Kidney (tissue), 13 donors: ENCODE measurements at regions not wholly inside any gene's neighbourhood (a gene's known extent, or its start where the extent isn't known, plus 50 kb on each side); places are given as distances from the start of the nearest gene placed in this dataset.
A peak's percentile ranks its signal among the peaks of the same experiment; 100 is the strongest.

Experiments
- DNase-seq, 5 donors: peaks; one replicate each; pipeline ENCODE4 v3.0.0-alpha.2; 2013 to 2020
- FAIRE-seq: peaks from 2 replicates; lab custom pipeline; 2012; peaks lifted over from hg19 to GRCh38; lab: Jason Lieb, UNC
- H3K27ac ChIP-seq, 2 donors: one replicate each; pipeline ENCODE4 v1.7.0; 2013; ENCODE audit warnings: low read depth in 2 of 2, low read length in 2 of 2, inconsistent platforms in 1 of 2
- H3K27me3 ChIP-seq: one replicate; pipeline ENCODE4 v1.7.1; 2013; ENCODE audit warnings: low read length, inconsistent platforms; ENCODE audit not compliant: control insufficient read depth, insufficient read depth
- H3K36me3 ChIP-seq, 3 donors: one replicate each; pipeline versions ENCODE4 v1.7.0 to v1.7.1; 2013; ENCODE audit warnings: low read length in 3 of 3, control low read depth in 1 of 3, inconsistent platforms in 1 of 3; ENCODE audit not compliant: insufficient read depth in 3 of 3, control insufficient read depth in 2 of 3
- H3K4me1 ChIP-seq, 3 donors: one replicate each; pipeline versions ENCODE4 v1.7.0 to v1.7.1; 2013; ENCODE audit warnings: low read length in 3 of 3, inconsistent platforms in 1 of 3, low read depth in 1 of 3; ENCODE audit not compliant: control insufficient read depth in 2 of 3, insufficient read depth in 2 of 3
- H3K4me3 ChIP-seq, 3 donors: one replicate each; pipeline versions ENCODE4 v1.7.0 to v1.8.1; 2013; ENCODE audit warnings: low read length in 3 of 3, control low read depth in 1 of 3, inconsistent platforms in 1 of 3
- H3K9ac ChIP-seq, 3 donors: one replicate each; pipeline versions ENCODE4 v1.7.0 to v1.7.1; 2013; ENCODE audit warnings: low read length in 3 of 3, control low read depth in 1 of 3, inconsistent platforms in 1 of 3
- H3K9me3 ChIP-seq, 3 donors: one replicate each; pipeline versions ENCODE4 v1.7.0 to v1.7.1; 2013; ENCODE audit warnings: low read length in 3 of 3, control low read depth in 1 of 3, inconsistent platforms in 1 of 3; ENCODE audit not compliant: control insufficient read depth in 2 of 3, insufficient read depth in 1 of 3
- intact Hi-C: fragments of 100-400 bp; cut with DNase I; formaldehyde crosslinking; loops from one replicate; pipeline ENCODE4 v1.11.1; 2022
- TF ChIP-seq, protein P1 (sequence below): IDR thresholded peaks from 3 replicates; pipeline ENCODE4 v1.5.1; 2012; ENCODE audit warnings: mild to moderate bottlenecking, moderate library complexity, borderline replicate concordance; ENCODE audit not compliant: insufficient read depth; ENCODE audit errors: extremely low read depth
- donor health status: control.
- donor health status: control.
- donor health status: control.
- donor health status: control.
- donor health status: control.
- donor health status: DM: yes; HTN: yes; CAD: no.
- donor health status: Normal renal cell carcinoma (clear cell type).

DNA sequence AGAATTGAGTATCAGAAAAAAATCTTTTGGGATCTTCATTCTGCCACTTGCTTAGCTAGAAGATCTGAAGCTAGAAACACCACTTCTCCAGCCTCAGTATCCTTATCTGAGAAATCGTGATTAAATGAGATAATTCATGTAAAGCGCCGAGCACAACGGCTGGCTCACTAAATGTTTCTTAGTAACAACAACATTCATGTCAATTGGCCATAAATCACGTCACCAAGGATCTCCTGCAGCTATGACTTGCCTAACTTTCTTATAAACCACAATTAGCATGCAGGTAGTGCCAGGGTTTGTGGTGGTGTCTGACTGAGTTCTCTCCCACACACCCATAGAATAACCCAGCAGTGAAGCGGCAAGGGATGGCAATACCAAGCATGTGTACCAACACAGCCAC, 501.3 kb downstream of the EFNB2 start:
- Histone ChIP-seq H3K9me3 (no peaks in the 10 kb centered on the region), H3K4me3 (no peak overlapping the region), H3K36me3 (no peaks in the 10 kb centered on the region), H3K9ac (no peak overlapping the region), H3K4me1 (no peaks in the 10 kb centered on the region), H3K27ac (no peak overlapping the region), H3K27me3 (no peaks in the 10 kb centered on the region)
- intact Hi-C loops: no loop called here
- TF ChIP-seq, protein P1, sequence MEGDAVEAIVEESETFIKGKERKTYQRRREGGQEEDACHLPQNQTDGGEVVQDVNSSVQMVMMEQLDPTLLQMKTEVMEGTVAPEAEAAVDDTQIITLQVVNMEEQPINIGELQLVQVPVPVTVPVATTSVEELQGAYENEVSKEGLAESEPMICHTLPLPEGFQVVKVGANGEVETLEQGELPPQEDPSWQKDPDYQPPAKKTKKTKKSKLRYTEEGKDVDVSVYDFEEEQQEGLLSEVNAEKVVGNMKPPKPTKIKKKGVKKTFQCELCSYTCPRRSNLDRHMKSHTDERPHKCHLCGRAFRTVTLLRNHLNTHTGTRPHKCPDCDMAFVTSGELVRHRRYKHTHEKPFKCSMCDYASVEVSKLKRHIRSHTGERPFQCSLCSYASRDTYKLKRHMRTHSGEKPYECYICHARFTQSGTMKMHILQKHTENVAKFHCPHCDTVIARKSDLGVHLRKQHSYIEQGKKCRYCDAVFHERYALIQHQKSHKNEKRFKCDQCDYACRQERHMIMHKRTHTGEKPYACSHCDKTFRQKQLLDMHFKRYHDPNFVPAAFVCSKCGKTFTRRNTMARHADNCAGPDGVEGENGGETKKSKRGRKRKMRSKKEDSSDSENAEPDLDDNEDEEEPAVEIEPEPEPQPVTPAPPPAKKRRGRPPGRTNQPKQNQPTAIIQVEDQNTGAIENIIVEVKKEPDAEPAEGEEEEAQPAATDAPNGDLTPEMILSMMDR: no peak
- no peak for FAIRE-seq
- no peak for DNase-seq

DNA sequence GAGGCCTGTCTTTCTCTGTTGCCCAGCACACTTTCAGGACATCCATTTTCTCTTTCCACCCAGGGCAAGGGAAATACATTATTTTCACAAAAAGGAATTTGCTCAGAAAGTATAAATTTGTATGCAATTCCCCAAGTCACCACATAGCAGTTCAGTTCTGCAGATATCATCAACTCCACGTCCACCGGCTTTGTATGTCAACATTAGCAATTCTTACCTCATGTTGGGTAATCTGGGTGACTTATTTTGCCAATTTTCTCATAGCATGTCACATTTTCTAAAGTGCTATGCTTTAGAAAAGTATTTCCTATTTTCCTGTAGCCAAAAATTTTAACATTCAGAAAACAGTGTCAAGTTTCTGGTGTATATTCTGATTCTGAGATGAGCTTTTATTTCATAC, 501.8 kb downstream of the EFNB2 start:
- FAIRE-seq: no peak
- intact Hi-C loops: no loop called here

DNA sequence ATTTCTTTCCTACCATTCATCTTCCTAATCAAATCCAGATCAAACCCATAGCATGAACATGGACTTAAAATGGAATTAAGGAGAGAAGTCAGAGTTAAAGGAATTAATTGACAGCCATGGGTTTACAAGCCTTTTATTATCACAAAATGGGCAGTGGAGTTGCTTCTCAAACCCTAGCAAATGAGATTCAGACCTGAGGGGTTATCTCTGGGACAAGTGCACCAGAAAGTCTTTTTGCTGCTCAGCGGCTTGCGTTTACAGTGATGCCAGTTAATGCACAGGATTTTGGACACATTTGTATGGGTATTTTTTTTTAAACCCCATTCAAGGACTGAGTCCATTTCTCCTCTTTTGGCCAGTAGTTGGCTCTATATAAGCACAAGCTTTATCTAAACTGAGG, 503.0 kb downstream of the EFNB2 start:
- H3K27me3 ChIP-seq: no peaks in the 10 kb centered on the region
- H3K27ac ChIP-seq: no peak overlapping the region
- TF ChIP-seq, protein P1: no peak
- intact Hi-C loops: no loop called here
- DNase-seq (no peak), FAIRE-seq (no peak)
- no peaks in the 10 kb centered on the region for H3K4me1 ChIP-seq
- H3K9me3 ChIP-seq: no peaks in the 10 kb centered on the region
- H3K9ac ChIP-seq: no peak overlapping the region
- H3K36me3 ChIP-seq: no peaks in the 10 kb centered on the region
- no peak overlapping the region for H3K4me3 ChIP-seq

More for the DNA sequence above, 501.8 kb downstream of the EFNB2 start:
- no peak overlapping the region for H3K27ac ChIP-seq
- H3K9ac ChIP-seq: no peak overlapping the region
- TF ChIP-seq, protein P1: no peak
- H3K9me3 ChIP-seq: no peaks in the 10 kb centered on the region
- no peak overlapping the region for H3K4me3 ChIP-seq
- peak in 1 of 5 donors; percentile 18 for DNase-seq
- H3K36me3 ChIP-seq: no peaks in the 10 kb centered on the region
- no peaks in the 10 kb centered on the region for H3K4me1 ChIP-seq
- no peaks in the 10 kb centered on the region for H3K27me3 ChIP-seq

DNA sequence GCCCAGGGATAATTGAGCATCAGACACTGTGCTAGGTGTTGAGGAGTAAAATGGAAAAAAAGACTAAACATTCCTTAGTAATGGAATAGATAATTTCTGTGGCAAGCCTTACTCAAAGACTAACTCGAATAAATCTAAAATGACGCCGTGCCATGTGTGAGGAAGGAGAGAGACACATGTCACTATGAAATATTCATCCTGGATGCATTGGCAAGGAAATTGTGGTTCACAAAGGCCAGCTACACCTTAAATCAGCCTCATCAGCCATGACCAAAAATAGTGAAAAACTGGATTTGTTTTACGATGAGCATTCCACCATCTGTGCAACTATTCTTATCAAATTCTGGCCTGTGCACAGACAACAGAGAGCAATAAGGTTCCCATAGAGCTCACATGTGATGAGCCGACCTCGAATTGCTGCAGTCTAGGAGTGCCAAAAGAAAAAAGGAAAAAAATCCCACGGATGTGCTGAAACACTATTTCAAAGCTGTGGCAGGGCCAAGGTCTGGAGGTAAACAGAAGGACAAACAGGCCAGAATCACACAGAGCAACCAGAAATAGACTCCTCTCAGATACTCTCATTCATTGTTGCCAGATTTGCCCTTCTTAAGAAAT, 505.7 kb downstream of the EFNB2 start:
- FAIRE-seq (no peak), DNase-seq (no peak)
- intact Hi-C loops: no loop called here
- H3K27me3 ChIP-seq: no peaks in the 10 kb centered on the region
- no peaks in the 10 kb centered on the region for H3K4me1 ChIP-seq
- TF ChIP-seq, protein P1: no peak
- no peaks in the 10 kb centered on the region for H3K36me3 ChIP-seq
- no peak overlapping the region for H3K9ac ChIP-seq
- H3K4me3 ChIP-seq: no peak overlapping the region
- H3K27ac ChIP-seq: no peak overlapping the region
- H3K9me3 ChIP-seq: no peaks in the 10 kb centered on the region
